ENCODE measurements at regions not wholly inside any gene's neighbourhood (a gene's known extent, or its start where the extent isn't known, plus 50 kb on each side); places are given as distances from the start of the nearest gene placed in this dataset.

GRCh38 chr2:47271054-47272000, 95.0 kb upstream of the CALM2 start:
- Histone ChIP-seq H3K4me3 (no peak overlapping the region), H3K27ac (replicated peaks in 1 of 4) (peak overlapping the region; percentile 59 to 83 (median 80)), H3K36me3 (no peaks in the 10 kb centered on the region), H3K9me3 (no peaks in the 10 kb centered on the region), H3K4me1 (peaks cover 34 to 55% (median 54%) of the 10 kb centered on the region in 4 donors), H3K27me3 (no peaks in the 10 kb centered on the region)
- intact Hi-C loops (cut with DNase I) = loop anchor here (5.0 kb wide), 1 partner anchor 194 kb away; no protein-coding TSS in a partner anchor
- DNase-seq (ENCODE audit: extremely low spot score) = no peak
- WGBS = 92% methylated on average over 9 of the region's 9 CpGs
- TF ChIP-seq POLR2AphosphoS5 (IDR thresholded peaks at IDR 0.05) = no peak
- TF ChIP-seq EP300 (IDR thresholded peaks at IDR 0.05) = no peak
- no peak for TF ChIP-seq POLR2A (IDR thresholded peaks at IDR 0.05; ENCODE audit: low read depth)
- TF ChIP-seq, protein P1, sequence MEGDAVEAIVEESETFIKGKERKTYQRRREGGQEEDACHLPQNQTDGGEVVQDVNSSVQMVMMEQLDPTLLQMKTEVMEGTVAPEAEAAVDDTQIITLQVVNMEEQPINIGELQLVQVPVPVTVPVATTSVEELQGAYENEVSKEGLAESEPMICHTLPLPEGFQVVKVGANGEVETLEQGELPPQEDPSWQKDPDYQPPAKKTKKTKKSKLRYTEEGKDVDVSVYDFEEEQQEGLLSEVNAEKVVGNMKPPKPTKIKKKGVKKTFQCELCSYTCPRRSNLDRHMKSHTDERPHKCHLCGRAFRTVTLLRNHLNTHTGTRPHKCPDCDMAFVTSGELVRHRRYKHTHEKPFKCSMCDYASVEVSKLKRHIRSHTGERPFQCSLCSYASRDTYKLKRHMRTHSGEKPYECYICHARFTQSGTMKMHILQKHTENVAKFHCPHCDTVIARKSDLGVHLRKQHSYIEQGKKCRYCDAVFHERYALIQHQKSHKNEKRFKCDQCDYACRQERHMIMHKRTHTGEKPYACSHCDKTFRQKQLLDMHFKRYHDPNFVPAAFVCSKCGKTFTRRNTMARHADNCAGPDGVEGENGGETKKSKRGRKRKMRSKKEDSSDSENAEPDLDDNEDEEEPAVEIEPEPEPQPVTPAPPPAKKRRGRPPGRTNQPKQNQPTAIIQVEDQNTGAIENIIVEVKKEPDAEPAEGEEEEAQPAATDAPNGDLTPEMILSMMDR (IDR thresholded peaks at IDR 0.05) = no peak

DNA sequence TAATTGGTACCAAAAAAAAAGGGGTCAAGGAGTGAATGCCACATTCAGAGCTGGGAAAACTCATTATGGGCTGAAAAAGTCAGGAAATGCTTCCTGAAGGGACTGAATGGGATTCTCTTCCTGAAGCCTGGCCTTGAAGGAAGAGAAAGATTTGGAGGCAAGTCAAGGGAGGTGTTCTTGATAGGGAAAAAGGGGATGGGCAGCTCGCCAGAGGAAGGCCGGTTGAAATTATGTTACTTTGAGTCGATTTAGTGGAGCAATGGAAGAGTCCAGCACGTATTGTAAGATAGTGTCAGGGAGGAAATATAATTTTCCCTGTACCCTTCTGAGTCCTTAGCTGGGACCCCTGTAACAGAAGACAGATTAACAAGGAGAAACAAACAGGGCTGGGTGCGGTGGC, 94.1 kb upstream of the CALM2 start:
- H3K27me3 ChIP-seq = no peaks in the 10 kb centered on the region
- H3K27ac ChIP-seq (replicated peaks in 1 of 4) = peak overlapping the region in 3 of 4 donors; percentile 20 to 69 (median 31)
- no peak for TF ChIP-seq EP300 (IDR thresholded peaks at IDR 0.05)
- TF ChIP-seq POLR2AphosphoS5 (IDR thresholded peaks at IDR 0.05) = no peak
- no peak for TF ChIP-seq POLR2A (IDR thresholded peaks at IDR 0.05; ENCODE audit: low read depth)
- TF ChIP-seq, protein P1 (IDR thresholded peaks at IDR 0.05) = no peak
- 80% methylated on average over 5 of the region's 5 CpGs for WGBS
- H3K4me1 ChIP-seq = peaks cover 34 to 60% (median 58%) of the 10 kb centered on the region in 4 donors
- intact Hi-C loops (cut with DNase I) = loop anchor here (5.0 kb wide), 1 partner anchor 193 kb away; no protein-coding TSS in a partner anchor
- no peak for DNase-seq (ENCODE audit: extremely low spot score)
- no peak overlapping the region for H3K4me3 ChIP-seq
- no peaks in the 10 kb centered on the region for H3K9me3 ChIP-seq
- H3K36me3 ChIP-seq = no peaks in the 10 kb centered on the region

DNA sequence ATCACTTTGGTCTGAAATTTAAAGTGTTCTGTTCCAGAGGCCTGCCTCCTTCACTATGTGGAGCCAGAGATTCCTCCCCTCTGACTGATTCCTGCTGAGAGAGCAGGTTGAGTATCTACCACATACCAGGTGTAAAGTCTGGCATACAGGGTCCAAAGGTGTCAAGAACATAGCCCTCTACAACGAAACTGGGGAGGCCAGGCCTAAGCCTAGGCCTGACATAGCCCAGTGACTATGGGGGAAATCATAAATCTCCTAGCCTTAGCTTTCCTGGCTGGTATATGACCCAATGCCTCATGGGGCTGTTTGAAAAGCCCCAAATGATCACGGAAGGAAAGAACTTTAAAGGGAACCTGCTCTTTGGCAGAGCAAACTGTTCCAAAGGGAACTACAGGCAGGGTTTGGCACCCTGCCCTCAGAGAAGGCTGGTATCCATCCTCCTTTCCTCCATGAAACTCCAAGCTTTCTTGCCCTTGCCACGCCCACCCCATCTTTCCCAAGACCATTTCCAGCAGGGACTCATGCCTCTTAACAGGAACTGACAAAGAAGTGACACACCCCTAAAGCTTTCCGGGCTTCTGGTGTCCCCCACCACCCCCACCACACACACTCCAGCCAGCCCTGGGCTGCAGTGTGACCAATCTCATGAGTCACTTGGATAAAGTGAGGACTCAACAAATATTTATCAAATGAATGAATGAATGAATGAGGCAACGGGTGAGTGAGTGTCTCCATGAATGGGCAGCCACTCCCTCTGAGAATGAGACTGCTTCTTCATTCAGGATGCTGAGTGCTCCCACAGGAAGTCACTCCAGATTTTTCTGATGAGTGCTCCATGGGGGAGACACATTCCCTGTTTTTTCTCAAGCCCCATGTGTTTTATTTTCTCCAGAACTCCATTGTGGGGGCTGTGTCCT, 93.3 kb upstream of the CALM2 start:
- TF ChIP-seq, protein P1 (IDR thresholded peaks at IDR 0.05) = no peak
- no peak for TF ChIP-seq POLR2A (IDR thresholded peaks at IDR 0.05; ENCODE audit: low read depth)
- peak; percentile 3 to 18 for TF ChIP-seq POLR2AphosphoS5 (IDR thresholded peaks at IDR 0.05)
- TF ChIP-seq EP300 (IDR thresholded peaks at IDR 0.05) = no peak
- H3K4me3 ChIP-seq = no peak overlapping the region
- H3K36me3 ChIP-seq = no peaks in the 10 kb centered on the region
- no peak for DNase-seq (ENCODE audit: extremely low spot score)
- peak overlapping the region; percentile 31 to 69 (median 56) for H3K27ac ChIP-seq (replicated peaks in 1 of 4)
- 51% methylated on average over 5 of the region's 5 CpGs for WGBS
- intact Hi-C loops (cut with DNase I) = loop anchor here (5.0 kb wide), 1 partner anchor 192 kb away; no protein-coding TSS in a partner anchor
- H3K27me3 ChIP-seq = no peaks in the 10 kb centered on the region
- no peaks in the 10 kb centered on the region for H3K9me3 ChIP-seq
- peaks cover 31 to 64% (median 61%) of the 10 kb centered on the region in 4 donors for H3K4me1 ChIP-seq

DNA sequence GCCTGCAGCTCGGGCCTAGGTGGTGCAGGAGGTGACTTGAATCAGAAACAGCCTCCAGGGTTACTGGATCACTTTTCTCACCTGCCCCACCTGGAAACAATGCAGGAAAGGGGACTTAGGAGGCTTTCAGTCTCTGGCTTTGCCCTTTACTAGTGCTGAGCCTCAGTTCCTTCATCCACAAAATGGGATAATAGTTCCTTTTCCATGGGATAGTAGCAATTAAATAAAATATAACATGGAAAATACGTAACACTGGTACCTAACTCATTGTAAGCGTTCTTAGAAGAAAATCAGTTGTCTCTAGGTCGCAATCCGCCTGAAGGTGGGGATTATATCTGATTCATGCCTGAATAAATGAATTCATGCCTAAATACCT, 91.4 kb upstream of the CALM2 start:
- intact Hi-C loops (cut with DNase I) = no loop called here
- Histone ChIP-seq H3K27me3 (no peaks in the 10 kb centered on the region), H3K4me1 (peaks cover 19 to 46% (median 43%) of the 10 kb centered on the region in 4 donors), H3K9me3 (no peaks in the 10 kb centered on the region), H3K27ac (replicated peaks in 1 of 4) (no peak overlapping the region), H3K36me3 (no peaks in the 10 kb centered on the region), H3K4me3 (no peak overlapping the region)
- DNase-seq (ENCODE audit: extremely low spot score) = no peak
- 100% methylated on average over 4 of the region's 5 CpGs for WGBS
- TF ChIP-seq EP300 (IDR thresholded peaks at IDR 0.05) (no peak), POLR2A (IDR thresholded peaks at IDR 0.05; ENCODE audit: low read depth) (no peak), POLR2AphosphoS5 (IDR thresholded peaks at IDR 0.05) (no peak)
- TF ChIP-seq, protein P1 (IDR thresholded peaks at IDR 0.05) = no peak

All from esophagus muscularis mucosa (tissue), 4 donors.